ENCODE measurements at regions not wholly inside any gene's neighbourhood (a gene's known extent, or its start where the extent isn't known, plus 50 kb on each side); places are given as distances from the start of the nearest gene placed in this dataset.

DNA sequence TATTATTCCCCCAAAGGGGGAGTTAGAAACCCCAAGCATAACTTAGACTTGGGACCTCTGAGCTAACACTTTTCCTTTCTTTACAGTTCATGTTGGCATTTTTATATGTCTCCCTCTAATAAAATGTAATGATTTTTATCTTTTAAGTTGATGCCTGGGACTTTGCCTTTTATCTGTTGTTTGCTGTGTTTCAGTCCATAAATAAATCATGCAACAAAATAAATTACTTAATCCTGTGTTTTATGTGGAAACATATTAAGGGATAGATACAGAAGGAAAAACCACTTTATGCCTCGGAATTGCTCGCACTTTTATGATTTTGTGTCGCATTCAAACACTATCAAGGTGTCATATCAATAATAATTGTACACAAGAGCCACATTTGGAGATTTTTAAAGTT, 93.7 kb upstream of the TBC1D5 start:
- H3K27ac Mint-ChIP-seq, result no peak overlapping the region
- 91 to 100% methylated on average over 2 to 3 of the region's 3 CpGs for WGBS, 2 experiments (ENCODE audit: insufficient coverage in 1 of 2, insufficient read length in 1 of 2)

DNA sequence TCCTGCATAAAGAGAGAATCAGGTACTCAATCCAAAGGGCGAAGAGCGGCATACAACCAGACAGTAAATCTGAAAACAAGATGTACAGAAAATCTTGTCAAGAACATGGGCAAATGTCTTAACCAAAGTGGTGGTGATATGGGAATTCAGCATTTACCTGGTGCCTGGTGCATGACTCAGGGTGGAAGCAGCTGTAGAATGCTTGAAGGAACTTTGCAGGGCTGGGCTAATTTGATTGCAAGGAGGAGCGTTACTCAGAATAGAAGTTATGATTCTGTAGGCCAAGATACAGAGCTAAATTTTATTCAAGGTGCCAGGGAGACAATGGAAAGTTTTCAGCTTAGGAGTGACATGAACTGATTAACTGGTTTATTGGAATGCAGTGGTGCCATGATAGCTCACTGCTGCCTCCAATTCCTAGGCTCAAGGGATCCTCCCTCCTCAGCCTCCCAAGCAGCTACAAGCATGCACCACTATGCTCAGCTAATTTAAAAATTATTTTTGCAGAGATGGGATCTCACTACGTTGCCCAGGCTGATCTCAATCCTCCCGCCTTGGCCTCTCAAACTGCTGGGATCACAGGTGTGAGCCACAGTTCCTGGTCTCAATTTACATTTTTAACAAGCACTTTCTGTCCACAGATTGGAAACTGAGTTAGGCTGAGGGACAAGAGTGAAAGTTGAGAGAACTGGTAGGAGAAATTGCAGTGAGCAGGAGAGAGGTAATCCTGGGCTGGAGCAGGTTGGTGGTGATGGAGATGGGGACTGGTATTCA, 91.5 kb upstream of the TBC1D5 start:
- no peaks in the 10 kb centered on the region for H3K36me3 ChIP-seq (ENCODE audit: control insufficient read depth, insufficient read depth, low read length)
- no peaks in the 10 kb centered on the region for H3K9me3 ChIP-seq (ENCODE audit: control insufficient read depth, low read length)
- H3K4me3 Mint-ChIP-seq, result no peak overlapping the region
- no peak for DNase-seq
- H3K4me1 ChIP-seq (ENCODE audit: control insufficient read depth, insufficient read depth, low read length), result peaks cover 12% of the 10 kb centered on the region
- H3K4me1 Mint-ChIP-seq, result peaks cover 28% of the 10 kb centered on the region
- H3K27me3 Mint-ChIP-seq (ENCODE audit: insufficient read depth), result no peaks in the 10 kb centered on the region
- H3K27ac ChIP-seq (ENCODE audit: low read depth, low read length), result no peak overlapping the region
- H3K9ac ChIP-seq (ENCODE audit: extremely low read depth, low read length, poor library complexity, severe bottlenecking), result no peak overlapping the region
- H3K36me3 Mint-ChIP-seq (ENCODE audit: low read depth), result no peaks in the 10 kb centered on the region
- H3K9me3 Mint-ChIP-seq, result no peaks in the 10 kb centered on the region
- H3K27ac Mint-ChIP-seq, result no peak overlapping the region
- H3K4me3 ChIP-seq (ENCODE audit: low read length), result no peak overlapping the region
- TF ChIP-seq CTCF (conservative IDR thresholded peaks at IDR 0.05), result no peak
- 92 to 96% methylated on average over 5 of the region's 5 CpGs for WGBS, 2 experiments (ENCODE audit: insufficient coverage in 1 of 2, insufficient read length in 1 of 2)
- H3K27me3 ChIP-seq (ENCODE audit: control insufficient read depth, insufficient read depth, low read length, poor library complexity, severe bottlenecking), result no peaks in the 10 kb centered on the region

More for the DNA sequence above, 93.7 kb upstream of the TBC1D5 start:
- no peak for DNase-seq
- no peak overlapping the region for H3K27ac ChIP-seq (ENCODE audit: low read depth, low read length)
- H3K27me3 ChIP-seq (ENCODE audit: control insufficient read depth, insufficient read depth, low read length, poor library complexity, severe bottlenecking), result no peaks in the 10 kb centered on the region
- no peaks in the 10 kb centered on the region for H3K36me3 ChIP-seq (ENCODE audit: control insufficient read depth, insufficient read depth, low read length)
- Mint-ChIP-seq H3K9me3 (no peaks in the 10 kb centered on the region), H3K36me3 (ENCODE audit: low read depth) (no peaks in the 10 kb centered on the region), H3K4me3 (no peak overlapping the region), H3K4me1 (peaks cover 28% of the 10 kb centered on the region), H3K27me3 (ENCODE audit: insufficient read depth) (no peaks in the 10 kb centered on the region)
- H3K9me3 ChIP-seq (ENCODE audit: control insufficient read depth, low read length), result no peaks in the 10 kb centered on the region
- peaks cover 12% of the 10 kb centered on the region for H3K4me1 ChIP-seq (ENCODE audit: control insufficient read depth, insufficient read depth, low read length)
- no peak overlapping the region for H3K9ac ChIP-seq (ENCODE audit: extremely low read depth, low read length, poor library complexity, severe bottlenecking)
- H3K4me3 ChIP-seq (ENCODE audit: low read length), result no peak overlapping the region
- TF ChIP-seq CTCF (conservative IDR thresholded peaks at IDR 0.05), result no peak

DNA sequence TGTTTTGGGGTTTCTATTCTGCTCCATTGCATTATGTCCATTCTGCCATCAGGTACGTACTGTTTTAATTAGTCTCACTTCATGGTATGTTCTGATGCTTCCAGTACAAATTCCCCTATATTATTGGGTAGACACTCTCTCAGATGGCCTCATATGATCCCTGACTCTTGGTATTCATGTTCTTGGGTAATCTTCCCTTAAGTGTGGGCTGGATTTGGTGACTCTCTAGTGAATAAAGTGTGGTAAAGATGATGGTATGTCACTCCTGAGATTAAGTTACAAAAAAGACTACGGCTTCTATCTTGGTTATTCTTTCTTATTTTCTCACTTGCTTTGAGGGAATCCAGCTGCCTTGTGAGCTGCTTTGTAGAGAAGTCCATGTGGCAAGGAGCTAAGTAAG, 89.6 kb upstream of the TBC1D5 start:
- Mint-ChIP-seq H3K27me3 (ENCODE audit: insufficient read depth) (no peaks in the 10 kb centered on the region), H3K36me3 (ENCODE audit: low read depth) (no peaks in the 10 kb centered on the region)
- TF ChIP-seq CTCF (conservative IDR thresholded peaks at IDR 0.05), result no peak

More for the DNA sequence above, 89.6 kb upstream of the TBC1D5 start:
- Mint-ChIP-seq H3K27ac (no peak overlapping the region), H3K4me3 (no peak overlapping the region), H3K4me1 (peaks cover 22% of the 10 kb centered on the region), H3K9me3 (no peaks in the 10 kb centered on the region)
- DNase-seq, result no peak
- no peak overlapping the region for H3K9ac ChIP-seq (ENCODE audit: extremely low read depth, low read length, poor library complexity, severe bottlenecking)
- WGBS, 2 experiments (ENCODE audit: insufficient coverage in 1 of 2, insufficient read length in 1 of 2), result 100% methylated on average over 1 to 2 of the region's 2 CpGs
- no peaks in the 10 kb centered on the region for H3K36me3 ChIP-seq (ENCODE audit: control insufficient read depth, insufficient read depth, low read length)
- H3K4me3 ChIP-seq (ENCODE audit: low read length), result no peak overlapping the region
- H3K27me3 ChIP-seq (ENCODE audit: control insufficient read depth, insufficient read depth, low read length, poor library complexity, severe bottlenecking), result no peaks in the 10 kb centered on the region
- H3K27ac ChIP-seq (ENCODE audit: low read depth, low read length), result no peak overlapping the region
- peaks cover 10% of the 10 kb centered on the region for H3K4me1 ChIP-seq (ENCODE audit: control insufficient read depth, insufficient read depth, low read length)
- H3K9me3 ChIP-seq (ENCODE audit: control insufficient read depth, low read length), result no peaks in the 10 kb centered on the region

All from endodermal cell (in vitro differentiated cells).